NCI-H128 (cell line): ENCODE measurements at regions not wholly inside any gene's neighbourhood (a gene's known extent, or its start where the extent isn't known, plus 50 kb on each side); places are given as distances from the start of the nearest gene placed in this dataset.
"Not testable (repeated sequence)": the region's sequence is repeated elsewhere in the genome, so short reads cannot be mapped to it uniquely, and the experiment has no call there.

Experiments used
- DNase-seq: peaks from one replicate; lab custom pipeline; 2025; ENCODE audit not compliant: unreplicated experiment; lab: John Stamatoyannopoulos, UW

DNA sequence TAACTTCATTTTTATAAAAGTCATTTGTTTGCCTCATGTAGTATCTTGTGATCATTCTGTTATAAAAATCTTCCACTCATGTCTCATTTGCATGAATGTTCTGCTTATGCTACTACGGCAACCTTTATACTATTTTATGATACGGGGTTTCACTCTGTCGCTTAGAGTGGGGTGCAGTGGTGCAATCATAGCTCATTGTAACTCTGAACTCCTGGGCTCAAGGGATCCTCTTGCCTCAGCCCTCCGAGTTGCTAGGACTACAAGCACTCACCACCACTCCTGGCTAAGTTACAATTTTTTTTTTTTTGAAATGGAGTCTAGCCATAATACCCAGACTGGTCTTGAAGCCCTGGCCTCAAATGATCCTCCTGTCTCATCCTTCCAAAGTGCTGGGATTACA lies 154.4 kb upstream of the PREP start:
- no peak for DNase-seq

DNA sequence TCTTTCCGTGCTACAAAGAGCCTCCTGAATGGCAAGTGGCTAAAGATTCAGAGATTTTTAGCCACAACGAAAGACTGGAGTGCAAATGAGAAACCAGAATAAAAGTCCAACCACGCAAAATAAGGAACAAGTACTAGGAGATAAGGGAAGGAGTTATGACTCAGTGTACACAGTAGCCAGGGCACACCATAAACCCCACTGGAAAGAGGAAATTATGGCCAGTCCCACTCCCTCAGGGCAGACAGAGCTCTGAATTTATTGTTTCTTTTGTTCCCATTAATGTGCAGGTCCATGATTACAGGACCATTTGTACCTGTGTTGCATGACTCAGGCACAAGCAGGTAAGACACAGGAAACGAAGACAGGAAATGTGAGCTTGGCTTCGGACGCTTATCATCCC lies 150.3 kb upstream of the PREP start:
- DNase-seq, result no peak

GRCh38 chr6:105550955-105551620 lies 148.2 kb upstream of the PREP start:
- DNase-seq, result no peak

- no peak for DNase-seq
Measured at GRCh38 chr6:105546754-105547153, 143.9 kb upstream of the PREP start.

- DNase-seq, result no peak
Measured at GRCh38 chr6:105545947-105546731, 143.3 kb upstream of the PREP start.

GRCh38 chr6:105545228-105545920 lies 142.5 kb upstream of the PREP start:
- DNase-seq, result no peak

- DNase-seq, result no peak
Measured at GRCh38 chr6:105539911-105540310, 137.0 kb upstream of the PREP start.

GRCh38 chr6:105537981-105538578 lies 135.2 kb upstream of the PREP start:
- DNase-seq, result no peak

GRCh38 chr6:105536961-105537360 lies 134.1 kb upstream of the PREP start:
- no peak for DNase-seq

DNA sequence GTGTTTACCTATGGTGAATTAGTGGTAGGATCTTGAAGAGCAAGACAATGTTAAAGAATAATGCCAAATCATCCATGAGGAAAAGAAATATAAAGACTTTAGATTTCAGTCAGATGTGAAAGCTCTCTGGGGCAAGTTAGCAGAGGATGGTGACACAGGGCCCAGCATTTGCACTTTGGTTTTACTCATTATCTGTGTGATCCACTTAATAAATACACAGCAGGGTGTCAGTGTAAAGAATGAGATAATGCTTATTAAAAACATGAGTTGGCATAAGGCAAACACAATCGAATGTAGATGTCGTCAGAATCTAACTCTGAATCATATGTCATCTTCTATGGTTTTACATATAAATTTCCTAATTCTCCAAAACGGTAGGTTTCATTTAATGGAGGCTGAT lies 130.4 kb upstream of the PREP start:
- no peak for DNase-seq

- DNase-seq, result no peak
Measured at GRCh38 chr6:105526225-105526872, 123.5 kb upstream of the PREP start.

DNA sequence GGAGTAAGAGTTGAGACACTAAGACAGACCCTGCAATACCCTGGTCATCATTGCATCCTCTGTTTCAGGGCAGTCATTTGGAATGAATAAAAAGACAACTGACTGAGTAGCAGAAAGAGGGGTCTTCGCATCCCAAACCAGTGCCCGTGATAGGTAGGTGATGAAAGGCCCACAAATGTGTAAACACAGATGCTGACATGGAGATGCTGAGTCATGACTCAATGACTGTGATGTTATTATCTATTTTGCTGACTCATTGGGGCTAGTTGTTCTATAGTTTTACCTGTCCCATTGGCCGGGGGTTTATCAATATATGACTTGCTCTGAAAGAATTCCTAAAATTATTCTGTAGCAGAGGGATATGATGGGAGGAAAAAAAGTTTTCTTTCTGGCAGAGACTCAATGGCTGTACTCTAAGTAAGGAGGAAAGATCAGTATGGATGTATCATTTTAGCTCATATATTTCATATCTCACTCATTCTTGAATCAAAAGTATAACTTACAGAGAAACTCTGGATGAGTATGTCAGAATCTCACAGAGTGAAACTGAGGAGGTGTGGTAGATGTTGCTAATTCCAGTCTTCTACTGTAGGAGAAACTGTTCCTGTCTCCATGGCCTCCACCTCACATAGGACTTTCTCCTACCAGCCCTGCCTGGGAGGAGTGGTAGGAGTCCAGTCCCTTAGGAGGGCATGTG lies 119.9 kb upstream of the PREP start:
- no peak for DNase-seq

DNA sequence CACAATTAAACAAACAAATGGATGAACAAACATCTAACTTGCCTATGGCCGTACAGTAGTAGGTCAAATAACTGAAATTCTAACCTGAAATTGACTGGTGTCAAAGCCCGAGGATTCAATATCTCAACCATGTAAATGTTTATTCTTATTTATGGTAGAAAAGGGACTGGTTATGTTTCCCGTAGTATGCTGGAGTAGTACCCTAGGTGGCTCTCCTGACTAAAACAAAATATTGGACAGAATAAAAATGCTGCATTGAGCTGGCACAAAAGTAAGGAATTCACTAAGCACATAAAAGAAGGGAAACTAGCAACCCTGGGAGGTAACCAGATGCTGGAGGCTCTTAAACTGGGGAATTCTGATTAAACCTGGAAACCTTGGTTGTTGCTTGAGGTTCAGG lies 117.1 kb upstream of the PREP start:
- DNase-seq, result no peak

DNA sequence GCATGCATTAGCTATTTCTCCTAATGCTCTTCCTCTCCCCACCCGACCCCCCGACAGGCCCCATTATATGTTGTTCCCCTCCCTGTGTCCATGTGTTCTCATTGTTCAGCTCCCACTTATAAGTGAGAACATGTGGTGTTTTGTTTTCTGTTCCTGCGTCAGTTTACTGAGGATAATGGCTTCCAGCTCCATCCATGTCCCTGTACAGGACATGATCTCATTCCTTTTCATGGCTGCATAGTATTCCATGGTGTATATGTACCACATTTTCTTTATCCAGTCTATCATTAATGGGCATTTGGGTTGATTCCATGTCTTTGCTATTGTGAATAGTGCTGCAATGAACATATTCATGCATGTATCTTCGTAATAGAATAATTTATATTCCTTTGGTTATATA lies 116.1 kb upstream of the PREP start:
- DNase-seq, result not testable (repeated sequence)

DNA sequence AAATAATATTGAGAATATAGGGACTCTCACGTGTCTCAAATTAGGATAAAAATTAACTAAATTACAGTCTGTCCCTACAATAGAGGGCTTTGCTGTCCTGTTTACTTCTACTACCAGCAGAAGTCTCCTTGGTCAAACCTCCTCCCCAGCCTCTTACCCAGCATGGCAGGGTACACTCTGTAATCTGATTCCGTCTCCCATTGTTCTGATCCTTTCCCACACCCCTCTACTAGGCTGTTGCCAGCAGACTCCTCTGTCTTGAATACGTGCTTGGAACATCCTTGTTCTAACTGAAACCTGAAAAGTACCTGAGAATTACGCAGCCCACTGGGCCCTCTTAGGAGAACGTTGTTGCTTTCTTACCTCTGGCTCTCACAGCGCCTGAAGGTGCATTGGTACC lies 112.2 kb upstream of the PREP start:
- no peak for DNase-seq

DNA sequence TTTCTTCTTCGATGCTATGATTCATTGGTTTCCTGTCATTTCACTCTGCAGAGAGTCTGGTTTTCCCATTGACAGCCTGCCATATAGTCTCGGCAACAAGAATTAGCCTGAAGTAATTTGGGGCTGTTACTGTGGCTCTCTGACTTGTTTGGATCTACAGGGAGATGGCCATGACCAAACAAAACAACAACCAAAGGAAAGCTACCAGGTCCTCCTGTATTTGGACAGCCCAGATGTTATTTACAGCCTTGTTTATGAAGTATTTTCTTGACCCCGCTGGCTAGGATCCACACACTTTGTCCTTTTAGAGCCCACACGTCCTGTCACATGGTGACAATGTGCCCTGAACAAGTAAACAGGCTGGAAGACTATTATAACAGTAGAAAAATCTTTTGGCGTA lies 111.4 kb upstream of the PREP start:
- DNase-seq, result no peak

DNA sequence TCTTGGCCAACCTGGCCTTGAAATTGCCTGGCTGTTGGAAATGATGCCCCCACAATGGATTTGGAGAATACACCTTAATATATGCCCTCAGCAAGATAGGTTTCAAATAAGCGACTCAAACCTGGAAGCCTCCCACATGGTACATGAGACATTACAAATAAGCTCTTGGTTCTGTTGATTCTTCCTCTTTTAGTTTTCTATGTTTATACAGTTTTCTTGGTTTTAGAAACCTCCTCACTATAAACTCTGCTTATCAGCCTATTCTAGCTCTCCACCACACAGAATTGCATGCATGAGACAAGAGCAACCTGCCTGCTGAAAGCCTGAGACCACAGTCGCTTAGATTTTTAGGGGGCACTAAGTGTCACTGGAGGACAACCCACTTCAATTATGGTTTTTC lies 108.8 kb upstream of the PREP start:
- no peak for DNase-seq

DNA sequence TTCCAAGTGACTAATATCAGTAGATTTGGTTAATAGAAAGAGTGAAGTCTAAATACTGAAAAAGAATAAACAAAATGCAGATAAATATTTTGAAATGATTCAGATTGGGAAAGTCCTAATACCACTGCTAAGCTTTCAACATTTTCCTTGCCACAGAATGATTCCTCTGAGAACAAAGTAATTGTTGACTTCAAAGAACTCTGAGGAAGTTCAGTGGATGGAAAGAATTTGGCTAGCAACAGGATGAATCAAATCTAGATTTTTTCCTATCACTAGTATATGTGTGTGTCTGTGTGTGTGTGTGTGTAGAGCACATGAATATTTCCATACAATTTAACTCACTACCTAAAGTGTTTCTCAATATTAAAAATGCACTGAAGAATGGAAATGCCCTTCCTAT lies 107.9 kb upstream of the PREP start:
- no peak for DNase-seq

- DNase-seq, result no peak
Measured at GRCh38 chr6:105509506-105510331, 106.8 kb upstream of the PREP start.

DNA sequence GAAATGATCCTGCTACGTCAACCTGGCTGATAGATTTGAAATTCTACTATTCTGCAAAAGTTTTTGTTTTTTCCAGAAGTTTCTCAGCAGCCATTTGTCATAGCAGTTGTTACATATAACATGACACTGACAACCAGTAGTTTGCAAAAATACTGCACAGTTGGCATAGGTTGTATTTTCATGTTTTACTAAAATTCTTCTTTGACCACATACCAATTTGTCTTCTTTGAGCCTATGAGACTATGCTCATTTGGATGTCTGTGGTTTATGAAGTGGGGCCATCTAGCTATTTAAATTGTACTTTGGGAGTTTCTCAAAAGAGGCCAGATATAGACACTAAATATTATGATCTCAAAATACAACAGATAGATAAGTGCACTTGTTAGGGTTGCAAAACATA lies 104.9 kb upstream of the PREP start:
- DNase-seq, result no peak
